C4-2B (cell line): ENCODE measurements at regions not wholly inside any gene's neighbourhood (a gene's known extent, or its start where the extent isn't known, plus 50 kb on each side); places are given as distances from the start of the nearest gene placed in this dataset.

Experiments
- CTCF ChIP-seq: fragments of 450-650 bp; conservative IDR thresholded peaks from 2 replicates; pipeline ENCODE4 v1.5.1; 2017; ENCODE audit warnings: mild to moderate bottlenecking
- ZFX ChIP-seq: fragments of 450-650 bp; IDR thresholded peaks from 2 replicates; pipeline ENCODE4 v1.6.1; 2017

GRCh38 chr14:54120260-54120659 lies 163.6 kb upstream of the BMP4 start:
- TF ChIP-seq CTCF = no peak
- no peak for TF ChIP-seq ZFX
